Tibial nerve (tissue), 4 donors: ENCODE measurements at regions not wholly inside any gene's neighbourhood (a gene's known extent, or its start where the extent isn't known, plus 50 kb on each side); places are given as distances from the start of the nearest gene placed in this dataset.

Experiments used
- EP300 ChIP-seq, 2 donors: sonication (generic); formaldehyde crosslinking; IDR thresholded peaks; one replicate each; pipeline ENCODE4 v1.6.1; 2017; ENCODE audit warnings: antibody characterized with exemption in 2 of 2, mild to moderate bottlenecking in 1 of 2
- TF ChIP-seq, protein P1 (sequence below), 5 experiments: fragments of 200-600 bp in 3 of 5; fragments of 450-650 bp in 2 of 5; sonication (generic) in 3 of 5; IDR thresholded peaks; one replicate each; pipeline ENCODE4 v1.5.1; 2016 to 2019; ENCODE audit warnings: antibody characterized with exemption in 5 of 5, mild to moderate bottlenecking in 3 of 5, moderate library complexity in 2 of 5

DNA sequence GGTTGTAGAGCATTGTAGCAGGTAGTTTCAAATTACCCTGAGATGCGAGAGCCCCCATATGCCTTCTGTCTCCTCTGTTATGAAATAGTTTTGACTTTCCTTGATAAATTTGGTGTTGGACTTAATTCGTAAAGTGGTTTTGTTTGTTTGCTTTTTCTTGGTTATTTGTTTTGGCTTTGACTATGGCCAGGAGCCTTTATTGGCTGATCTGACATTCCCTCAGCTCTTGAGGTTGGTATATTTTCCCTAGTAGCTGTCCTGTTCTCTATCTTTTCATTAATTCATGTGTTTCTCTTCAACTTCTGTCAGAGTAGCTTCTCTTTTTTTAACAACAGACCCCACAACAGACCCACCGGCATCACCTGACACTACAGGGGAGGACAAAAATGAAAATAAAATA lies 457.4 kb upstream of the MANEA start:
- no peak for TF ChIP-seq EP300 (IDR thresholded peaks at IDR 0.05)
- TF ChIP-seq, protein P1, sequence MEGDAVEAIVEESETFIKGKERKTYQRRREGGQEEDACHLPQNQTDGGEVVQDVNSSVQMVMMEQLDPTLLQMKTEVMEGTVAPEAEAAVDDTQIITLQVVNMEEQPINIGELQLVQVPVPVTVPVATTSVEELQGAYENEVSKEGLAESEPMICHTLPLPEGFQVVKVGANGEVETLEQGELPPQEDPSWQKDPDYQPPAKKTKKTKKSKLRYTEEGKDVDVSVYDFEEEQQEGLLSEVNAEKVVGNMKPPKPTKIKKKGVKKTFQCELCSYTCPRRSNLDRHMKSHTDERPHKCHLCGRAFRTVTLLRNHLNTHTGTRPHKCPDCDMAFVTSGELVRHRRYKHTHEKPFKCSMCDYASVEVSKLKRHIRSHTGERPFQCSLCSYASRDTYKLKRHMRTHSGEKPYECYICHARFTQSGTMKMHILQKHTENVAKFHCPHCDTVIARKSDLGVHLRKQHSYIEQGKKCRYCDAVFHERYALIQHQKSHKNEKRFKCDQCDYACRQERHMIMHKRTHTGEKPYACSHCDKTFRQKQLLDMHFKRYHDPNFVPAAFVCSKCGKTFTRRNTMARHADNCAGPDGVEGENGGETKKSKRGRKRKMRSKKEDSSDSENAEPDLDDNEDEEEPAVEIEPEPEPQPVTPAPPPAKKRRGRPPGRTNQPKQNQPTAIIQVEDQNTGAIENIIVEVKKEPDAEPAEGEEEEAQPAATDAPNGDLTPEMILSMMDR (IDR thresholded peaks at IDR 0.05), result no peak
